Activated T-cell treated with anti-CD3 and anti-CD28 coated beads for 48 hours (primary cell): ENCODE measurements at regions not wholly inside any gene's neighbourhood (a gene's known extent, or its start where the extent isn't known, plus 50 kb on each side); places are given as distances from the start of the nearest gene placed in this dataset.
"Not testable (repeated sequence)": the region's sequence is repeated elsewhere in the genome, so short reads cannot be mapped to it uniquely, and the experiment has no call there.

Experiments used
- DNase-seq: peaks from one replicate; pipeline ENCODE4 v3.0.0-alpha.2; 2020; ENCODE audit warnings: low read depth

DNA sequence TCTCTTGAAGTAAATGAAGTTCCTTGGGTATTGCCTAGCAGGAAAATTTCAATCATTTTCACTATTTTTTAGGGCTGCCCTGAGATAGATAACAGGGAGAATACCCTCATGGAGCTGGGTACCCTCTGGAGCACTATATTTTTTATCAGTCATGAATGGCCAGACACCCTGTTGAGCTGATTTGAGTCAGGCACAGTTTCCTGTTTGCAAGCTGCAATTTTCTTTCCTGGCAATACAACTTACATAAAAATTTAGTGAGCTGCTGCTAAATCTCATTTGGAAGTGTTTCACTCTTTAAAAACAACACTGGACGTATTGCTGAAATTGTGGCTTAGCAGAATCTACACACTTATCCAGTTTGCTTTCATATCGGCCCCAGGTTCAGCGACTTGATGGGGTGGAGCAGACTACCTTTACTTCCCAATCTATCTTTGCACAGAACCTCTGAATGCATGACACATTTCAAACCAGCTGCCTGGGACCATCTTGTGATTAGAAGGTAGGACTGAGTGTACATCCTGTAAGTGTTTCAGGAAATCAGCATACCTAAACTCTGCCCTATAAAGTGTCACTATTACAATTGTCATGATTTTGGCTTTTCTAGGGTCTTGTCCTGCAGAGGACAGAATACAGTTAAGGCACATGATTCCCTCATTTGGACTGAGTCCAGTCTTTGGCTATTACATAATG lies 125.7 kb upstream of the FAM3C start:
- DNase-seq, result no peak

DNA sequence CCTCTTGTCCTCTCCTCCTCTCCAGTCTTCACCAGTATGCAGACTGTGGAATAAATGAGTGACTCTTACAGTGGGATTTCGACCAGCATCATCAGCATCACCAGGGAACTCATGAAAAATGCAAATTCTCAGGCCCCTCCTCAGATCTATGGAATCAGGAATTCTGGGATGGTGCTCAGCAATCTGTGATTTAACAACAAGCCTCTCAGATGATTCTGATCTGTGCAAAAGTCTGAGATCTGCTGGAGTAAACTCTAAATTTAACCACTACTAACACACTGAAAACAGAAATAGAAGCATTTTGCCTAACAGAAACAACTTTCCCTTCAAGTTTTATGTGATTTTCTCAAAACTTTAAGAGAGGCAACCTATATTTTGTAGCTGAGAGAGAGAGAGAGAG lies 124.8 kb upstream of the FAM3C start:
- DNase-seq, result no peak

DNA sequence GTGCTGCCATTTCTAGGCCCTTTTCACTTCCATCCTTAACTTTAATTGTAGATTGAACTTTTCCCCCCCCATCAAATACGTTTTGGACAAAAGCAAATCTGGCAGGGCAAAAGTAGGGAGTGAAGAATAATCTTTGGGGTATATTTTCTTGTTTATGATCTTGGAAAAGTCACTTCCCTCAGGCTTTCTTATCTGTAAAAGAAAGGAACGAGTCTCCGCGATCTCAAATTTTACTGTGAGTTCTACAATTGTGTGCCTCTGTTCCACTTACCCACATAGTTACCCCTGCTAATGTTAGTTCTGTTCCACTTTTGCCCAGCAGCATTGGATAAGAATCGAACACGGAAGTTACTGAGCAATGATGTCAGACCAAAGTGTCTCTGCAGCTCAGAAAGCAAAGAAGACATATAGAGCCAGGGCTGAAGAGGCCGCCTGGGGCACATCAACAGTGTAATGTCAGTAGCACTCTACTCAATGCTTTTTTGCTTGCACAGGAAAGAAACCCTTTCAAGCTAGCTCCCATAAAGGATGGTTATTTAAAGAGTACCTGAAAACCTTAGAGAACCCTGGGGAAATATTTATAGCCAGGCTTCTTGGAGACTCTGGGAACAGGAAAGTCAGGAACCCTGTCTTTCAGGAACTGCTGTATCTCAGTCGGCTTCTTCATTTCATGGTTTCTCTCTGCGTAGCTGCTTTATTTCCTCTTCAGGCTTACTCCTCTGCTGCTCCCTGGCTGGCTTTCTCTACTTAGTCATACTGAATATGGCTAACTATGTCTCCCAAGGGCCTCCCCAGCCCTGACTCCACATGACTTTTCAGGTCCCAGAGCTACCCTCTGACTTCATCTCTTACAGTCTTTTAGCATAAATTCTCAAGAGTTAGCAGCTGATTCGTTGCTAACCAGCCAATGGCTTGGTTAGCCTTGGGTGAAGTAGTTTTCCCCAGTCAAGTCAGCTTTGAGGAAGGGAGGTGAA lies 123.7 kb upstream of the FAM3C start:
- no peak for DNase-seq

DNA sequence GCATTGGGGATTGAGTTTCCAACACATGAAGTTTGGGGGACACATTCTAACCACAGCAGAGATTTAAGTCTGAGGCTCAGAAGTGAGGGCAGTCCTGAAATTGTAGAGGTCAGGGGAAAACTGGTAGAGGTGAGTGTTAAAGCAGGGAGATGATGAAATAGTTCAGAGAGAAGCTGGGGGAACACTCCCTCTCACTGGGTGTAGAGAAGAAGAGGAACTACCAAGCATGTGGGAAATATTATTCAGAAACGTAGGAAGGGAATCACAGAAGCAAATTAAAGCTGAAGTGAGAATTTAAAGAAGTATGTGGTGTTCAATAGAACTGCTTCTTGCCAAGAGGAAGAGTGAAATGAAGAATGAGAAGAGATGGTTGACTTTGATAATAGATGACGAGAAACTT lies 121.5 kb upstream of the FAM3C start:
- no peak for DNase-seq

DNA sequence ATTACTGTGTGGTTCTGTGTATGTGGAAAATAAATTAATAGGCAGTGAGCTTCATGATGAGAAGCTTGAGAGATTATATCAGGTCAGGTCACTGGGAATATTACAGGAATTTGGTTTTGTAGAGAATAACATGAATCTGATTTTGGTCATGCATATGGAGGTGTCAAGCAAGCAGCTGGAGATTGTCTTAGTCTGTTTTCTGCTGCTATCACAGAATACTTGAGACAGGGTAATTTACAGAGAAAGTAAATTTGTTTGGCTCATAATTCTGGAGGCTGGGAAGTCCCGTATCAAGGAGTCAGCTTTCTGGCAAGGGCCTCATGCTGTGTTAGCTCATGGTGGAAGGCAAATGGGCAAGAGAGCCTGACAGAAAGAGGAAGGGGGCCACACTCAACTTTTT lies 120.7 kb upstream of the FAM3C start:
- no peak for DNase-seq

DNA sequence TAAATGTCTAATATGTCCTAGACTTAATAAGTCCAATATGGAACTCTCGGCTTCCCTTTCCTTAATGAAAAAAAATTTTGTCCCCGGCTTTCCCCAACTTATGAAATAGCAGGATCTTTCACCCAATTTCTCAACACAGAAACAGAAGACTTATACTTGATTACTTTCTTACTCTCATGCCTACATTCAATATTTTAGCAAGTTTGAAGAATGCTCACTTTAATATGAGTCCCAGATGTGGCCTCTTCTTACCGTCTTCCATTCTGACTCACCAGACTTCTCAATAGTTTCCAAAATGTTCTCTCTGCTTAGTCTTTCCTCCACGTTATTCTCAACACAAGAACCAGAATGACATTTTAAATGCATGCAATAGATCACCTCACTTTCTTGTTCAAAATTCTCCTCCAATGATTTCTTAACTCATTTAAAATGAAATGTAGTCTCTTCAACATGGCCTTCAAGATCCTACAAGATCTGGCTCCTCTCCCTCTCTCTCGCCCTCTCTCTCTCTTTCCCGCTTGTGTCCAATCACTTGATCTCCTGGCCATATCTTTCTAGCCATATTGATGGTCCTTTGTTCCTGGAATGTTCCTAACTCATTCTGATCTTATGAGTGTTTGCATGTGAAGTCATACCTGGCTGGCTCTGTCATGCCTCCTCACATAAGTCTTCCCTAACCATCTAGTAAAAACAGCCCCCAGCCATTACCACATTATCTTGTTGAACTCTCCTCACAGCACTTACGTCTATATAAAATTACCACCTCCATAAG lies 119.7 kb upstream of the FAM3C start:
- no peak for DNase-seq

DNA sequence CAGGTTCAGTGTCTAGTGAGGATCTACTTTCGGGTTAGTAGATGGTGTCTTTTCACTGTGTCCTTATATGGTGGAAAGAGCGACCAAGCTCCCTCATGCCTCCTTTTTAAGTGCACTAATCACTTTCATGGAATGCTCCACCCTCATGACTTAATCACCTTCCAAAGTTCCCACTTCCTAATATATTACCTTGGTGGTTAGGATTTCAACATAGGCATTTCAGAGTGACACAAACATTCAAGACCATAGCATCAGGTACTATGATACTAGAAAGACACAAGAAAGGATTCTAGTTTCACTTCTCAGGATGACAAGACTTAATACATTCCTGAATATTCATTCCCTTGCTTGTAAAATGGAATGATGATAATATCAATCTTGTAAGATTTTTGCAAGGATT lies 119.1 kb upstream of the FAM3C start:
- no peak for DNase-seq

DNA sequence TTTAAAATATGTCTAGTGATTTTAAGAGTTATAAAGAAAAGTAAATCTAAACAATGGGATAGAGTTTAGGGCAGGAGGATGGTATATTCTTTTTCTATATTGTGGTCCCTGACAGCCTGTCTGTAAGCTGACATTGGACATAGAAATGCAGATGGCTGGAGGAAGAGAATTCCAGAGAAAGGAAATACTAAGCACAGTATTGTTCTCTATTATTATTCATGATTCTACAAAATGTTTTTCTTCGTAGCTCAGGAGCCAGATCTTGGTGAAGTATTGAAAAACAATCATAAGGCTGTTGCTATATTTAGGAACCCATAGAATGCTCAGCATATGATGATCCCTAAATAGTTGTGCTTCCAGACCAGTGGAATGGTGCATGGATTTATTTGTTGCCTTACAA lies 117.0 kb upstream of the FAM3C start:
- DNase-seq, result no peak

DNA sequence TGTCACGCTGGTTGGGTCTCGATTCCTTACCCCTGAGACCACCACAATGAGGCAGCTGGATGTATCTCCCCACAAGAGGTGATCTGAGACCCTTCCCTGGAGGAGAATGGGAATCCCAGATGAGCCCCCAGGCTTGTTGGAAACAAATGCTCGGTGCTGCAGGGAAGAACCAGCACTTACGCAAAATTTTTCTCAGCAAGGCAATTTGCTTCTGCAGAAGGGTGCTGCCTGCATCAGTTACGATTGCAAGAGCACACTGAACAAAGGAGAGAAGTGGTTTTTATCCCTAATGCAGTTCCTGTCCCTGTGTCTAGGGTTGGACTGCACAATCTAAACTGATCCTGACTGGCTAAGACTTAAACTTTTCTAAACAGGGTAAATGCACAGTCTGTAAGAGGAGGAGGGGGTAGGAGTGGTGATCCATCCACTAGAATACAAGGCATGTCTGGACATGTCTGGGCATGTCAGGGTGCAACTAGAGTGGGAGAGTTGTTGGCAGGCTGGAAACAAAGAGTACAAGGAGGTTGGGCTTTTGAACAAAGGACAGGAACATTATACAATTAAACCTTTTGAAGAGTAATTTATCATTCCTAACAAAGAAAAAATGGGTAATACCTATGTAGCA lies 114.9 kb upstream of the FAM3C start:
- DNase-seq, result no peak

DNA sequence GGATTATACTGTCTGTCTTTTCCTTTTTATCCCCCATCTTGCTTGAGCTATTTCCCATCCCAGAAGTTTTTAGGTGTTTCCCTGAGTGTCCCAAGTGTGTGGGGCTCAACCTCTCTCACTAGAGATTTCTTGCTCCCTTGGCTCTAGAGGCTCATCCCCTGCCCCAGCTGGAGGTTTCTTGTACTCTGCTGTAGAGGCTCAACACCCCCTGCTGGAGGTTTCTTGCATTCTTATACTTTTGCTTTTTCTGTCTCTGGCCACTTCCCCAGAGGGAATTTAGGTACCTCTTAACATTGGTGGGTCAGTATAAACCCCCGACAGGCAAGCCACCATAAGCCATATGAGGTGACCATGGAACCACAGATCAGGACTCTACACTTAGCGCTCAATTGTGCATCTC lies 114.2 kb upstream of the FAM3C start:
- DNase-seq, result no peak

DNA sequence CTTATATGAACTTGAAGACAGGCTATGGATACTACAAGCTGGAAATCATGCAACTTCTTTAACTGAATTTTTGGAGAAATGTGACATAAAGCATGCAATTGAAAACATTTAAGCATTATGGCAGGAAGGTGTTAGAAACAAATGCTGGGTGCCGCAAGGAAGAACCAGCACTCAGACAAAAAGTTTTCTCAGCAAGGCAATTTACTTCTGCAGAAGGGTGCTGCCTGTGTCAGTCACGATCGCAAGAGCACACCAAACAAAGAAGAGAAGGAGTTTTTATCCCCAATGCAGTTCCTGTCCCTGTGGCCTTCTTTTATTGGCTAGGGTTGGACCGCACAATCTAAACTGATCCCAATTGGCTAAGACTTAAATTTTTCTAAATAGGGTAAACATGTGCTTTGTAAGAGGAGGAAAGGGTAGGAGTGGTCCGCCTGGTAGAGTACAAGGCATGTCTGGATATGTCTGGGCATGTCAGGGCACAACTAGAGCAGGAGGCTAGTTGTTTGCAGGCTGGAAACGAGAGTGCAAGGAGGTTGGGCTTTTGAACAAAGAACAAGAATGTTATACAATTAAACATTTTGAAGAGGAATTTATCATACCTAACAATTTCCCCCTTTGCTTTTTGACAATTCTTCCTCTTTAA lies 109.6 kb upstream of the FAM3C start:
- no peak for DNase-seq

DNA sequence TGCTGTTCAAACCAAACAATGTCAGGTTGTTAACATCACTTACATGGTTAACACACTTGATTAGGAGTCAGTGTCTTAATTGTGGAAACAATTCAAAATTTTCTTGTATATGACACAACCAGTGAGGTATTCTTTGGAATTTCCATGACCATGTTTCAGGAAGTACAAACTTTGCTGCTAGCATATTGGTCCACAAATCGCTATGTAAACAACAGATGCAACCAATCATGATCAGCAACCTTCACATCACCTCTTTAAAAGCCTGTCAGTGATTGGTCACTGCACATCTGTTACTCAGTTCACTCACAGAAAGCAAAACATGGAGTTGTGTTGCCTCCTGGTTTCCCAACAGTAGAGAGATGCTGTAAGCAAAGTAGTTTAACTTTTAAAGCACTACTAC lies 108.9 kb upstream of the FAM3C start:
- DNase-seq, result no peak

DNA sequence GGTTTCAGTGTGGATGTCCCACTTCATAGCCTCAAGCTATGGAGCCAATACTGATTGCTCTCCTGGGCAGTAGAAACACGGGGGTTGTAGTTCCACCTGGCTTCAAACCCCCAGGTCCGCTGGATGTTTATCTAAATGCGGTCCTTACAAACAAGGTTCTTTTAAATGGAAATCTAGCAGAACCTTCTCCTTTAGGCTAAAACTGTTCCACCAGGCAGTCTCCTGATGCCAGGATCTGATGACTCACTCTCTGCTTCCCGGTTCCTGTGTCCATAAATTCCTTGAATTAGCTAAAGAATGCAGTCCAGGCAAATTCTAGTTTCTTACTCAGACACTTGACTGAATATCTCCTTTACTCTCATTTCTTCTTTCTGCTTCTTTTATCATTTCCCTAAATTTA lies 108.4 kb upstream of the FAM3C start:
- DNase-seq, result no peak

DNA sequence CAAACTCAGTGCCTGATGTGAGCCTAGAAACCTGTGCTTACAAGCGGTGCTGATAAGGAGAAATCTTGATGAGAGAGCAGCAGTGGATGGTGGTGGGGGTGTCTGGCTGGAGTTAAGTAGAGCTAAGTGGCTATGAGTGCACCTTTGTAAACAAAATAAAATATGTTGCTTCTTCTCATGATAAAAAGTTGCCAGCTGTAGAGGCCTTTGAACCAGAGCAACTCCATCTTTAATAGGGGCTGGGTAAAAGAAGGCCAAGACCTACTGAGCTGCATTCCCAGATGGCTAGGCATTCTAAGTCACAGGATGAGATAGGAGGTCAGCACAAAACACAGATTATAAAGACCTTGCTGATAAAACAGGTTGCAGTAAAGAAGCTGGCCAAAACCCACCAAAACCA lies 107.6 kb upstream of the FAM3C start:
- no peak for DNase-seq

DNA sequence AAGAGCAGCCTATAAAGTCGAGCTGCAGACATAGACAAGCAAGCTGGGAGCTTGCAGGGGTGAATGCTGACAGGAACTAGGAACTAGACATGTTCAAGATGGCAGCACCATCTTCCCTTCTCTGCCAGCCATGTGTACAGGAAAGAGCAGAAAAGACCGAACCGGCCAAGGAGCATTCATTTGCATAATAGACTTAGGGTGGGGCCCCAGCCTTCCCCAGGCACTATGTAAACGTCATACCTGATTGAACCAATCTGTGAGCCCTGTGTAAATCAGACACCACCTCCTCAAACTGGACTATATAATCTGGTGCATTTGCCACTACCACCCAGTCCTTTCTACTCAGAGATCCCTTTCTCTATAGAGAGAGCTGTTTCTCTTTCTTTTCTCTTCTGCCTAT lies 106.9 kb upstream of the FAM3C start:
- DNase-seq, result no peak

DNA sequence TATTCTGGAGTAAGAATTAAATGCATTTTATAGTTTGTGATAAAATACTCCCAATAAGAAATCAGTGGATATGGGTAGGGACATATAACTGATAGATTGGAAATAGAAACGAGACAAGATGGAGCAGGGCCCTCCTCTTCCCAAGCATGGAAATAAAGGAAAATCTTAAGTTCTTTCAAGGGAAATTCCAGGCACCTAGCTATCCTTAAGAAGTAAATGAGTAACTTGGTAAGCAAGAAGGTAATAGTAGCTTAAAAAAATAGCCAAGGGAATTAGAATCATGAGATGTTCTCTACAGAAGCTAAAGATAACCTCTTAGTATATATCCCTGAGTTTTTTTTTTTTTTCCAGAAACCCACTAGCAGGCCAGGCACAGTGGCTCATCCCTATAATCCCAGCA lies 105.5 kb upstream of the FAM3C start:
- no peak for DNase-seq

DNA sequence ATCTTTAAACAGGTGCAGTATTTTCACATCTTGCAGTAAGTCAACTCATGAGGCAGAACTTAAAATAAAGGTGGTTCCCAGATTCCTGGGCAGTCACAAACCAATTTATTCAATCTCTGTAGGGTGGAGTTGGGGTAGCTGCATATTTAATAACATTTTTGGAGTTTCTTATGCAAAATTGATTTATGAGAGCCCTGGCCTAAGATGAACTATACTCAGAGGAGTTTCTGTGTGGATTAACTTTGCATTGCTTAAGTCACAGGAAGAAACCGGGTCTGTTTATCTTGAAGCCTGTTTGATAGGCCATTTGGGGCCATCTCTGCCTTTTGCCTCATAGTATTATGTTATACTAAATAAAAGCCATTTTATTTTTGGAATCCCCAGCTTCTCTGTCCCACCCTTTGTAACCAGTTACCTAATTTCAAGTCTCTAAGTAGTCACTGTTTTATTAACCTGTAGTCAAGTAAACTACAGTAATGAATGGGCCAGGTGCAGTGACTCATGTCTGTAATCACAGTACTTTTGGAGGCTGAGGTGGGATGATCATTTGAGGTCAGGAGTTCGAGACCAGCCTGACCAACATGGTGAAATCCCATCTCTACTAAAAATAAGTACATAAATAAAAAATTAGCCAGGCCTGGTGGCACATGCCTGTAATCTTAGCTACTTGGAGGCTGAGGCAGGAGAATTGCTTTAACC lies 104.4 kb upstream of the FAM3C start:
- no peak for DNase-seq

DNA sequence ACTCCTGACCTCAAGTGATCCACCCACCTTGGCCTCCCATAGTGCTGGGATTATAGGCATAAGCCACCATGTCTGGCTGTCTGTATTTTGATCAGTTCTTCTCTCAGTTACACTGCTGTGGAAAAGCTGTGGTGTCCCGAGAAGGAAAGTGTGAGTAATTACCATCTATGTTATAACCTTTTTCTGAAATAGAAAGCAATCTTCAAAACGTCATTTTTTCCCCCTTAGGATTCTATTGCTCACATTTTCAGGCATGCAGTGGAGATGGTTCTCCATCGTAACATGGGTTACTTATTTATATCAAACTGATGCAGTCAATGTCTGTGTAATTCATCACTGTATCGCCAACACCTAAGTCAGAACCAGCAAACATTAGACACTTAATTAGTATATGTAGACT lies 103.5 kb upstream of the FAM3C start:
- DNase-seq, result no peak

DNA sequence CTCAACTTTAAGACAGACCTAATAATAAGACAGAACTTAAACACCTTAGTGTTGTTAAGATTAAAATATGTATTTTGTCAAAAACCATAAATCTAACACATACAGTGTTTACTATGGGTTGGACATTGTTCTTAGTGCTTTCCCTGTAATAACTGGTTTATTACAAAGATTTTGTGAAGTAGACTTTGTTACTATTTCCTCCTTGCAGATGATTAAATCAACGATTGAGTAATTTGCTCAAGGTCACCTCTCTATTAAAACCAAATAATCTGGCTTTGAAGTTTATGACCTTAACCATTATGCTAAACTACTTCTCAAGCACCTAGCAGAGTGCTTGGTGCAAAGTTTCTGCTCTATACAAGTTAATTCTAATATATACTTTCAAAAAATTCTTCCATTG lies 102.7 kb upstream of the FAM3C start:
- no peak for DNase-seq

DNA sequence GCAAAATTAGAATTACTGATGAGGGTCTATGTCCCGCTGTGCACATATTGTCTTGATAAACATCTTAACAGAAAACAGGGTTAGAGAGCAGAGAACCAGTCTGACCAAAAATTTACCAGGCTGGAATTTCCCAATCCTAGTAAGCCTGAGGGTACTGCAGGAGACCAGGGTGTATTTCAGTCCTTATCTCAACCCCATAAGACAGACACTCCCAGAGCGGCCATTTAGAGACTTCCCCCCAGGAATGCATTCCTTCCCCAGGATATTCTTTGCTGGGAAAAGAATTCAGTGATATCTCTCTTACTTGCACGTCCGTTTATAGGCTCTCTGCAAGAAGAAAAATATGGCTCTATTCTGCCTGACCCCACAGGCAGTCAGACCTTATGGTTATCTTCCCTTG lies 101.4 kb upstream of the FAM3C start:
- DNase-seq, result not testable (repeated sequence)

DNA sequence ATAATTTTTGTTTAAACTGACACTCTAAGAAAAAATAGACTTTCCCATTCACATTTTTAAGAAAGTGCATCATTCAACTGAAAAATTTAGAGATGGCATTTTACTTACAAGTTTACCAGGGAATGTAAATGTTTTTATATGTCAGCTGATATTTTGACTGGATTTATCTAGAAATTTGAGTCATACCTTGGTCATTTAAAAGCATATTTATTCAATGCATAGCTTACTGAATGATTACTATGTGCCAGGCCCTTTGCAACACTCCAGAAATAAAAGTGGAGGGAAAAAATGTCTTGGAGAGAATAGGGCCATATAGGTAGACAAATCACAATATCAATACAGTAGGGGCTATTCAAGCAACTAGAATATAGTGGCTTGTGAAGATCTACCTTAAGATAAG lies 98.4 kb upstream of the FAM3C start:
- no peak for DNase-seq
